ENCODE measurements at regions not wholly inside any gene's neighbourhood (a gene's known extent, or its start where the extent isn't known, plus 50 kb on each side); places are given as distances from the start of the nearest gene placed in this dataset.
A peak's percentile ranks its signal among the peaks of the same experiment; 100 is the strongest.

GRCh38 chr10:64209561-64209960, 688.4 kb downstream of the REEP3 start:
- Histone ChIP-seq H3K27me3 (ENCODE audit: control insufficient read depth, insufficient read depth, low read length) (no peaks in the 10 kb centered on the region), H3K36me3 (ENCODE audit: control insufficient read depth, insufficient read depth, low read length) (no peaks in the 10 kb centered on the region), H3K4me3 (ENCODE audit: low read depth, low read length) (no peak overlapping the region)
- TF ChIP-seq CTCF (IDR thresholded peaks at IDR 0.05; ENCODE audit: insufficient read depth, low read length, poor library complexity, severe bottlenecking): no peak
- DNase-seq (ENCODE audit: low read depth): peak; percentile 5

GRCh38 chr10:64210211-64210610, 689.0 kb downstream of the REEP3 start:
- no peak for TF ChIP-seq CTCF (IDR thresholded peaks at IDR 0.05; ENCODE audit: insufficient read depth, low read length, poor library complexity, severe bottlenecking)
- Histone ChIP-seq H3K27me3 (ENCODE audit: control insufficient read depth, insufficient read depth, low read length) (no peaks in the 10 kb centered on the region), H3K4me3 (ENCODE audit: low read depth, low read length) (no peak overlapping the region), H3K36me3 (ENCODE audit: control insufficient read depth, insufficient read depth, low read length) (no peaks in the 10 kb centered on the region)
- DNase-seq (ENCODE audit: low read depth): no peak

GRCh38 chr10:64211466-64211865, 690.3 kb downstream of the REEP3 start:
- TF ChIP-seq CTCF (IDR thresholded peaks at IDR 0.05; ENCODE audit: insufficient read depth, low read length, poor library complexity, severe bottlenecking): no peak
- H3K36me3 ChIP-seq (ENCODE audit: control insufficient read depth, insufficient read depth, low read length): no peaks in the 10 kb centered on the region
- DNase-seq (ENCODE audit: low read depth): no peak
- no peaks in the 10 kb centered on the region for H3K27me3 ChIP-seq (ENCODE audit: control insufficient read depth, insufficient read depth, low read length)
- H3K4me3 ChIP-seq (ENCODE audit: low read depth, low read length): no peak overlapping the region

- no peaks in the 10 kb centered on the region for H3K27me3 ChIP-seq (ENCODE audit: control insufficient read depth, insufficient read depth, low read length)
- no peak overlapping the region for H3K4me3 ChIP-seq (ENCODE audit: low read depth, low read length)
- no peaks in the 10 kb centered on the region for H3K36me3 ChIP-seq (ENCODE audit: control insufficient read depth, insufficient read depth, low read length)
- no peak for TF ChIP-seq CTCF (IDR thresholded peaks at IDR 0.05; ENCODE audit: insufficient read depth, low read length, poor library complexity, severe bottlenecking)
- DNase-seq (ENCODE audit: low read depth): no peak
Measured at GRCh38 chr10:64215088-64215487, 693.9 kb downstream of the REEP3 start.

GRCh38 chr10:64219271-64220025, 698.2 kb downstream of the REEP3 start:
- no peak for DNase-seq (ENCODE audit: low read depth)
- Histone ChIP-seq H3K4me3 (ENCODE audit: low read depth, low read length) (no peak overlapping the region), H3K27me3 (ENCODE audit: control insufficient read depth, insufficient read depth, low read length) (no peaks in the 10 kb centered on the region), H3K36me3 (ENCODE audit: control insufficient read depth, insufficient read depth, low read length) (no peaks in the 10 kb centered on the region)
- TF ChIP-seq CTCF (IDR thresholded peaks at IDR 0.05; ENCODE audit: insufficient read depth, low read length, poor library complexity, severe bottlenecking): no peak

- TF ChIP-seq CTCF (IDR thresholded peaks at IDR 0.05; ENCODE audit: insufficient read depth, low read length, poor library complexity, severe bottlenecking): no peak
- no peaks in the 10 kb centered on the region for H3K36me3 ChIP-seq (ENCODE audit: control insufficient read depth, insufficient read depth, low read length)
- H3K27me3 ChIP-seq (ENCODE audit: control insufficient read depth, insufficient read depth, low read length): no peaks in the 10 kb centered on the region
- H3K4me3 ChIP-seq (ENCODE audit: low read depth, low read length): no peak overlapping the region
- no peak for DNase-seq (ENCODE audit: low read depth)
Measured at GRCh38 chr10:64234489-64234888, 713.3 kb downstream of the REEP3 start.

Data from kidney epithelial cell (primary cell).